ENCODE measurements at regions not wholly inside any gene's neighbourhood (a gene's known extent, or its start where the extent isn't known, plus 50 kb on each side); places are given as distances from the start of the nearest gene placed in this dataset.

GRCh38 chr4:181536196-181536746 lies 706.9 kb upstream of the TENM3 start:
- no peak for DNase-seq (ENCODE audit: low read depth in 2 of 2)

GRCh38 chr4:181536811-181537434 lies 706.3 kb upstream of the TENM3 start:
- no peak for DNase-seq (ENCODE audit: low read depth in 2 of 2)

- no peak for DNase-seq (ENCODE audit: low read depth in 2 of 2)
These were observed 704.8 kb upstream of the TENM3 start for GRCh38 chr4:181538431-181538830.

- DNase-seq (ENCODE audit: low read depth in 2 of 2) = no peak
These were observed 701.8 kb upstream of the TENM3 start for GRCh38 chr4:181541396-181541795.

- DNase-seq (ENCODE audit: low read depth in 2 of 2) = no peak
These were observed 694.2 kb upstream of the TENM3 start for GRCh38 chr4:181548873-181549575.

GRCh38 chr4:181549576-181550188 lies 693.5 kb upstream of the TENM3 start:
- DNase-seq (ENCODE audit: low read depth in 2 of 2) = no peak

GRCh38 chr4:181550381-181550780 lies 692.8 kb upstream of the TENM3 start:
- no peak for DNase-seq (ENCODE audit: low read depth in 2 of 2)

GRCh38 chr4:181559637-181560036 lies 683.6 kb upstream of the TENM3 start:
- DNase-seq (ENCODE audit: low read depth in 2 of 2) = no peak

GRCh38 chr4:181562399-181562798 lies 680.8 kb upstream of the TENM3 start:
- DNase-seq (ENCODE audit: low read depth in 2 of 2) = no peak

- no peak for DNase-seq (ENCODE audit: low read depth in 2 of 2)
These were observed 678.6 kb upstream of the TENM3 start for GRCh38 chr4:181564625-181565024.

- no peak for DNase-seq (ENCODE audit: low read depth in 2 of 2)
These were observed 676.7 kb upstream of the TENM3 start for GRCh38 chr4:181566490-181566889.

- no peak for DNase-seq (ENCODE audit: low read depth in 2 of 2)
These were observed 673.6 kb upstream of the TENM3 start for GRCh38 chr4:181569553-181569952.

GRCh38 chr4:181578911-181579310 lies 664.3 kb upstream of the TENM3 start:
- no peak for DNase-seq (ENCODE audit: low read depth in 2 of 2)

- DNase-seq (ENCODE audit: low read depth in 2 of 2) = no peak
These were observed 663.7 kb upstream of the TENM3 start for GRCh38 chr4:181579486-181579885.

GRCh38 chr4:181581983-181582382 lies 661.2 kb upstream of the TENM3 start:
- no peak for DNase-seq (ENCODE audit: low read depth in 2 of 2)

- no peak for DNase-seq (ENCODE audit: low read depth in 2 of 2)
These were observed 660.6 kb upstream of the TENM3 start for GRCh38 chr4:181582595-181582994.

- no peak for DNase-seq (ENCODE audit: low read depth in 2 of 2)
These were observed 654.4 kb upstream of the TENM3 start for GRCh38 chr4:181588733-181589302.

- DNase-seq (ENCODE audit: low read depth in 2 of 2) = no peak
These were observed 650.9 kb upstream of the TENM3 start for GRCh38 chr4:181592221-181592745.

- DNase-seq (ENCODE audit: low read depth in 2 of 2) = no peak
These were observed 649.5 kb upstream of the TENM3 start for GRCh38 chr4:181593703-181594102.

GRCh38 chr4:181594188-181594587 lies 649.0 kb upstream of the TENM3 start:
- no peak for DNase-seq (ENCODE audit: low read depth in 2 of 2)

- DNase-seq (ENCODE audit: low read depth in 2 of 2) = no peak
These were observed 647.5 kb upstream of the TENM3 start for GRCh38 chr4:181595716-181596115.

GRCh38 chr4:181597766-181598165 lies 645.4 kb upstream of the TENM3 start:
- DNase-seq (ENCODE audit: low read depth in 2 of 2) = no peak

Measured in stimulated activated CD8-positive, alpha-beta memory T cell treated with anti-CD3 and anti-CD28 coated beads, Interleukin-7, amount 100 ng/mL, for 1 hour (primary cell).